AG09309 (cell line): ENCODE measurements at regions not wholly inside any gene's neighbourhood (a gene's known extent, or its start where the extent isn't known, plus 50 kb on each side); places are given as distances from the start of the nearest gene placed in this dataset.
A peak's percentile ranks its signal among the peaks of the same experiment; 100 is the strongest.

Experiments
- DNase-seq: peaks from one replicate; pipeline ENCODE4 v3.0.0-alpha.2; 2010; ENCODE audit warnings: low read depth
- H3K4me3 ChIP-seq: 2 replicates; pipeline ENCODE4 v1.5.1; 2011; ENCODE audit warnings: mild to moderate bottlenecking, low read depth, low read length, moderate library complexity; ENCODE audit not compliant: control insufficient read depth
- TF ChIP-seq, protein P1 (sequence below): IDR thresholded peaks from 2 replicates; pipeline ENCODE4 v1.5.1; 2011; ENCODE audit warnings: mild to moderate bottlenecking, low read depth, low read length, inconsistent platforms; ENCODE audit not compliant: insufficient read depth, control insufficient read depth; ENCODE audit errors: missing control alignments

DNA sequence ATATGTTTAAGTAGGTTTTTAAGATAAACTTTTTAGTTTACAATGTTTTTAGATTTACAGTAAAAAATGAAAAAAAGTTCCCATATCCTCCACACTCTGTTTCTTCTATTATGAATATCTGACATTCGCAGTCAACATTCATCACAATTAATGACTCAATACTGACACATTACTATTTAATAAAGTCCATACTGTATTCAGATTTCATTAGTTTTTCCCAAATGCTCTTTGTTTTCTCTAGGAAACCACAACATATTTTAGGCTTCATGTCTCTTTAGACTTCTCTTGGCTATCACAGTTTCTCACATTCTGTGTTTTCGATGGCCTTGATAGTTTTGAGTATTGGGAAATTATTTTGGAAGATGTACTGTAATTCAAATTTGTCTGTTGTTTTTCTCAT, 399.8 kb downstream of the SLC6A15 start:
- peak; percentile 4 for DNase-seq
- TF ChIP-seq, protein P1, sequence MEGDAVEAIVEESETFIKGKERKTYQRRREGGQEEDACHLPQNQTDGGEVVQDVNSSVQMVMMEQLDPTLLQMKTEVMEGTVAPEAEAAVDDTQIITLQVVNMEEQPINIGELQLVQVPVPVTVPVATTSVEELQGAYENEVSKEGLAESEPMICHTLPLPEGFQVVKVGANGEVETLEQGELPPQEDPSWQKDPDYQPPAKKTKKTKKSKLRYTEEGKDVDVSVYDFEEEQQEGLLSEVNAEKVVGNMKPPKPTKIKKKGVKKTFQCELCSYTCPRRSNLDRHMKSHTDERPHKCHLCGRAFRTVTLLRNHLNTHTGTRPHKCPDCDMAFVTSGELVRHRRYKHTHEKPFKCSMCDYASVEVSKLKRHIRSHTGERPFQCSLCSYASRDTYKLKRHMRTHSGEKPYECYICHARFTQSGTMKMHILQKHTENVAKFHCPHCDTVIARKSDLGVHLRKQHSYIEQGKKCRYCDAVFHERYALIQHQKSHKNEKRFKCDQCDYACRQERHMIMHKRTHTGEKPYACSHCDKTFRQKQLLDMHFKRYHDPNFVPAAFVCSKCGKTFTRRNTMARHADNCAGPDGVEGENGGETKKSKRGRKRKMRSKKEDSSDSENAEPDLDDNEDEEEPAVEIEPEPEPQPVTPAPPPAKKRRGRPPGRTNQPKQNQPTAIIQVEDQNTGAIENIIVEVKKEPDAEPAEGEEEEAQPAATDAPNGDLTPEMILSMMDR: no peak
- no peak overlapping the region for H3K4me3 ChIP-seq

DNA sequence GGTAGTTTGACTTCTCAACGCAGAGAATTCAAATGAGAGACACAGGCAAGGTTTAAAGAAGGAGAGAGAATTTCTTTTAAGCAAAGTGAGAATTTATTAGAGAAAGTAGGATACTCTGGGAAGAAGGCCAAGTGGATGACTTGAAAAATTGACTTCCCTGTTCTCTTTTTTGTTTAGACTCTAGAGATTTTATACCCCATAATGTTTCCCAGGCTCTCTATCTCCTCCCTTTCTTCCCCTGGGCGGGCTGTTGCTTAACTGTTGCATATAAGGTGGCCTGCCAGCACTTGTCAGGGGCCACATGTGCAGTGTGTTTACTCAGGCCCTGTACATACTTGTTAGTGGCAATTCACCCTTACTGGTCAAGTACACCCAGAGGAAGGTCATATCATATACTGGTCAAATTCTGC, 403.7 kb downstream of the SLC6A15 start:
- TF ChIP-seq, protein P1: no peak
- H3K4me3 ChIP-seq: no peak overlapping the region
- DNase-seq: peak; percentile 13

DNA sequence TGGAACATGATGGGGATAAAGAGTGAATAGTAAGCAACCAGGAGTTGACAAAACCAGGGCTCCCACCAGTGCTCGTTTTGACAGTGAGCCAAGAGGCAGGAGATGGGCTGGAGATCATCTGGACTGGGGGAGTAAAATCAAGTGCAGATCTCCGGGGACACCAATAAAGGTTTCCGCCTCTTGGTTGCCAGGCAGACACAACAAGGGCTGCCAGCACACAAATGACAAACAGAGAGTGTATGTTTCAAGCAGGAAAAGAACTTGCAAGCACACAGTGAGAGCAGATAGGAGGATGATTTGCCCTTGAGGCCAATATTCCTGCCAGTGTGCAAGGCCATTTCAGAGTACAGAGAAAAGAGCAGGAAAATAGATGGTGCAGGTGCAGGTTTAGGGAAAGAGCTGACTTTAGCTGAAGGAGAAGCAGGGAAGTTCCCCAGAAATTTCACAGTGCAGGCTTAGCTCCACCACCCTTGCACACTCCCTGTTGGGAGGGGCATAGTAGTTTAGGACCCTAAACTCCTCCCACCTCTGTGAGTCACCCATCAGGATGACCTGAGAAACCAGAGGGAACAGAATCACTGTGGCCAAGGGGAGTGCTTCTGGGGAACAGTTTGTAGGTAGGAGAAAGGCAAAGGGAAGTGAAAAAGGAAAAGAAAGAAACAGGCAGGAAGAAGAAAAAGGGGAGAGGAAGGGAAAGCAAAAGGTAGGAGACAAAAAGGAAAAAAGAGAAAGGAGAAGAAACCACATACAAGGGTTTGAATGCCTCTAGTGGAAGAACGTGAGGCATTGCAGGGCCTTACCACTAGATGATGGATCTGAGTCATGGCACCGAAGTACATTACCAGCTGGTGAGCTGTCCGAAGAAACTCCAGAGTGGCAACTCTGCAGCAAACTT, 404.4 kb downstream of the SLC6A15 start:
- TF ChIP-seq, protein P1: peak; percentile 77
- DNase-seq: peak; percentile 70
- no peak overlapping the region for H3K4me3 ChIP-seq

- H3K4me3 ChIP-seq: no peak overlapping the region
- no peak for DNase-seq
- TF ChIP-seq, protein P1: no peak
Measured at GRCh38 chr12:84506282-84506681, 406.3 kb downstream of the SLC6A15 start.

- H3K4me3 ChIP-seq: no peak overlapping the region
- DNase-seq: peak; percentile 37
- TF ChIP-seq, protein P1: peak; percentile 90
Measured at GRCh38 chr12:84502907-84503787, 409.5 kb downstream of the SLC6A15 start.

- H3K4me3 ChIP-seq: no peak overlapping the region
- TF ChIP-seq, protein P1: no peak
- no peak for DNase-seq
Measured at GRCh38 chr12:84502180-84502860, 410.3 kb downstream of the SLC6A15 start.
